ENCODE measurements at regions not wholly inside any gene's neighbourhood (a gene's known extent, or its start where the extent isn't known, plus 50 kb on each side); places are given as distances from the start of the nearest gene placed in this dataset.
"Not testable (repeated sequence)": the region's sequence is repeated elsewhere in the genome, so short reads cannot be mapped to it uniquely, and the experiment has no call there.

GRCh38 chr17:53765609-53766008 lies 57.1 kb upstream of the KIF2B start:
- DNase-seq: no peak

GRCh38 chr17:53765129-53765528 lies 57.6 kb upstream of the KIF2B start:
- no peak for DNase-seq

GRCh38 chr17:53757559-53757958 lies 65.2 kb upstream of the KIF2B start:
- no peak for DNase-seq

- not testable (repeated sequence) for DNase-seq
Measured at GRCh38 chr17:53757116-53757515, 65.6 kb upstream of the KIF2B start.

GRCh38 chr17:53749178-53749577 lies 73.5 kb upstream of the KIF2B start:
- no peak for DNase-seq

GRCh38 chr17:53748159-53748820 lies 74.4 kb upstream of the KIF2B start:
- not testable (repeated sequence) for DNase-seq

- no peak for DNase-seq
Measured at GRCh38 chr17:53740312-53740711, 82.4 kb upstream of the KIF2B start.

GRCh38 chr17:53736516-53737240 lies 86.0 kb upstream of the KIF2B start:
- DNase-seq: no peak

GRCh38 chr17:53724726-53725125 lies 98.0 kb upstream of the KIF2B start:
- no peak for DNase-seq

GRCh38 chr17:53722407-53722806 lies 100.3 kb upstream of the KIF2B start:
- DNase-seq: no peak

GRCh38 chr17:53721101-53721500 lies 101.6 kb upstream of the KIF2B start:
- DNase-seq: no peak

- no peak for DNase-seq
Measured at GRCh38 chr17:53719229-53719628, 103.5 kb upstream of the KIF2B start.

- no peak for DNase-seq
Measured at GRCh38 chr17:53707566-53707965, 115.2 kb upstream of the KIF2B start.

GRCh38 chr17:53696286-53696685 lies 126.4 kb upstream of the KIF2B start:
- no peak for DNase-seq

GRCh38 chr17:53687324-53687723 lies 135.4 kb upstream of the KIF2B start:
- DNase-seq: peak; percentile 38 to 77

- DNase-seq: no peak
Measured at GRCh38 chr17:53680745-53681144, 142.0 kb upstream of the KIF2B start.

GRCh38 chr17:53668854-53669253 lies 153.9 kb upstream of the KIF2B start:
- no peak for DNase-seq

GRCh38 chr17:53662608-53663007 lies 160.1 kb upstream of the KIF2B start:
- DNase-seq: no peak

- no peak for DNase-seq
Measured at GRCh38 chr17:53659181-53659580, 163.5 kb upstream of the KIF2B start.

GRCh38 chr17:53655591-53655990 lies 167.1 kb upstream of the KIF2B start:
- no peak for DNase-seq

GRCh38 chr17:53649201-53649600 lies 173.5 kb upstream of the KIF2B start:
- DNase-seq: no peak

- no peak for DNase-seq
Measured at GRCh38 chr17:53646835-53647234, 175.9 kb upstream of the KIF2B start.

- DNase-seq: no peak
Measured at GRCh38 chr17:53640808-53641207, 181.9 kb upstream of the KIF2B start.

GRCh38 chr17:53635444-53635843 lies 187.3 kb upstream of the KIF2B start:
- no peak for DNase-seq

- no peak for DNase-seq
Measured at GRCh38 chr17:53633856-53634255, 188.9 kb upstream of the KIF2B start.
